GM23338 (cell line): ENCODE measurements at regions not wholly inside any gene's neighbourhood (a gene's known extent, or its start where the extent isn't known, plus 50 kb on each side); places are given as distances from the start of the nearest gene placed in this dataset.

Source experiments
- ATAC-seq: fragments of 200-7000 bp; cut with Tn5 transposase; 3 replicates; pipeline ENCODE4 v1.9.1; 2020
- DNase-seq: peaks from one replicate; pipeline ENCODE4 v3.0.0-alpha.2; 2015; ENCODE audit warnings: low spot score
- H2AFZ ChIP-seq: fragments of 200-600 bp; sonication (generic); 2 replicates; pipeline ENCODE4 v1.8.0; 2016; ENCODE audit warnings: antibody characterized with exemption, mild to moderate bottlenecking, moderate library complexity
- H3F3A ChIP-seq: fragments of 200-600 bp; sonication (generic); replicated peaks from 2 replicates; pipeline ENCODE4 v1.8.0; 2017; ENCODE audit warnings: antibody characterized with exemption, mixed run types, low read depth
- H3K27ac ChIP-seq: fragments of 200-600 bp; sonication (generic); 2 replicates; pipeline ENCODE4 v1.6.1; 2016; ENCODE audit warnings: low read depth
- H3K27me3 ChIP-seq: fragments of 200-600 bp; sonication (generic); 2 replicates; pipeline ENCODE4 v1.8.0; 2016; ENCODE audit warnings: mild to moderate bottlenecking, mixed run types, moderate library complexity; ENCODE audit not compliant: insufficient read depth
- H3K36me3 ChIP-seq: fragments of 200-600 bp; sonication (generic); 2 replicates; pipeline ENCODE4 v1.8.0; 2016; ENCODE audit warnings: mild to moderate bottlenecking; ENCODE audit not compliant: insufficient read depth
- H3K4me1 ChIP-seq: fragments of 200-600 bp; sonication (generic); 2 replicates; pipeline ENCODE4 v1.8.0; 2016; ENCODE audit warnings: mild to moderate bottlenecking, moderate library complexity; ENCODE audit not compliant: insufficient read depth
- H3K4me2 ChIP-seq: fragments of 200-600 bp; sonication (generic); 2 replicates; pipeline ENCODE4 v1.7.1; 2017; ENCODE audit warnings: mixed run types
- H3K4me3 ChIP-seq: fragments of 200-600 bp; sonication (generic); 2 replicates; pipeline ENCODE4 v1.6.1; 2016; ENCODE audit warnings: mixed run types
- H3K79me2 ChIP-seq: fragments of 200-600 bp; sonication (generic); replicated peaks from 2 replicates; pipeline ENCODE4 v1.8.0; 2017; ENCODE audit warnings: mild to moderate bottlenecking; ENCODE audit not compliant: insufficient read depth
- H3K9me2 ChIP-seq: fragments of 200-600 bp; sonication (generic); 2 replicates; pipeline ENCODE4 v1.8.0; 2017; ENCODE audit not compliant: insufficient read depth
- H4K20me1 ChIP-seq: fragments of 200-600 bp; sonication (generic); replicated peaks from 2 replicates; pipeline ENCODE4 v1.8.0; 2017; ENCODE audit warnings: mild to moderate bottlenecking; ENCODE audit not compliant: insufficient read depth
- H3K27ac Mint-ChIP-seq: 2 replicates; pipeline ENCODE4 v1.8.0; 2020; ENCODE audit warnings: inconsistent platforms, mild to moderate bottlenecking, moderate library complexity, mixed read lengths
- H3K27me3 Mint-ChIP-seq: 3 replicates; pipeline ENCODE4 v1.8.0; 2022; ENCODE audit warnings: low read depth, mild to moderate bottlenecking, moderate library complexity, mixed read lengths, inconsistent platforms; ENCODE audit not compliant: insufficient read depth, poor library complexity
- H3K36me3 Mint-ChIP-seq: 3 replicates; pipeline ENCODE4 v1.8.0; 2021; ENCODE audit warnings: low read depth, mild to moderate bottlenecking, inconsistent platforms, moderate library complexity, mixed read lengths
- H3K4me1 Mint-ChIP-seq: 3 replicates; pipeline ENCODE4 v1.8.0; 2020; ENCODE audit warnings: mild to moderate bottlenecking, inconsistent platforms, mixed read lengths
- H3K4me3 Mint-ChIP-seq: 3 replicates; pipeline ENCODE4 v1.8.0; 2021; ENCODE audit warnings: moderate library complexity, mild to moderate bottlenecking, inconsistent platforms, mixed read lengths
- H3K9me3 Mint-ChIP-seq: 3 replicates; pipeline ENCODE4 v1.8.0; 2020; ENCODE audit warnings: moderate library complexity, mild to moderate bottlenecking, inconsistent platforms, mixed read lengths
- CREB1 ChIP-seq: fragments of 250-450 bp; sonication (Bioruptor Pico); IDR thresholded peaks from 2 replicates; pipeline ENCODE4 v1.5.0; 2020; ENCODE audit warnings: low read depth, mild to moderate bottlenecking, moderate library complexity
- EZH2phosphoT487 ChIP-seq: fragments of 200-600 bp; sonication (generic); IDR thresholded peaks from one replicate; pipeline ENCODE4 v1.8.1; 2018; ENCODE audit warnings: antibody characterized with exemption; ENCODE audit not compliant: unreplicated experiment
- NANOG ChIP-seq: IDR thresholded peaks from 2 replicates; pipeline ENCODE4 v1.6.1; 2016; ENCODE audit warnings: antibody characterized with exemption, borderline replicate concordance
- POLR2AphosphoS5 ChIP-seq: IDR thresholded peaks from 2 replicates; pipeline ENCODE4 v1.6.1; 2016; ENCODE audit warnings: antibody characterized with exemption, low read depth
- REST ChIP-seq: IDR thresholded peaks from one replicate; pipeline ENCODE4 v1.6.1; 2018; ENCODE audit warnings: antibody characterized with exemption; ENCODE audit not compliant: unreplicated experiment
- STAT1 ChIP-seq: IDR thresholded peaks from one replicate; pipeline ENCODE4 v1.6.1; 2016; ENCODE audit warnings: antibody characterized with exemption; ENCODE audit not compliant: unreplicated experiment
- ZNF331 ChIP-seq: fragments of 250-450 bp; sonication (Bioruptor Pico); IDR thresholded peaks from 2 replicates; pipeline ENCODE4 v1.5.0; 2020; ENCODE audit warnings: low read depth, mild to moderate bottlenecking, moderate library complexity
- TF ChIP-seq, protein P1 (sequence below), 2 experiments: fragments of 200-600 bp in 1 of 2; sonication (generic) in 1 of 2; conservative IDR thresholded peaks; 2 replicates each; pipeline versions ENCODE4 v1.5.1 to v1.6.1; 2016 to 2017; ENCODE audit warnings: antibody characterized with exemption in 2 of 2, low read depth in 2 of 2, mild to moderate bottlenecking in 2 of 2, moderate library complexity in 1 of 2
- TF ChIP-seq, protein P2 (sequence below): fragments of 250-450 bp; sonication (Bioruptor Pico); IDR thresholded peaks from 2 replicates; pipeline ENCODE4 v1.5.0; 2020; ENCODE audit warnings: mild to moderate bottlenecking, moderate library complexity

- TF ChIP-seq REST: no peak
- TF ChIP-seq STAT1: no peak
- no peak for TF ChIP-seq EZH2phosphoT487
- TF ChIP-seq, protein P1, sequence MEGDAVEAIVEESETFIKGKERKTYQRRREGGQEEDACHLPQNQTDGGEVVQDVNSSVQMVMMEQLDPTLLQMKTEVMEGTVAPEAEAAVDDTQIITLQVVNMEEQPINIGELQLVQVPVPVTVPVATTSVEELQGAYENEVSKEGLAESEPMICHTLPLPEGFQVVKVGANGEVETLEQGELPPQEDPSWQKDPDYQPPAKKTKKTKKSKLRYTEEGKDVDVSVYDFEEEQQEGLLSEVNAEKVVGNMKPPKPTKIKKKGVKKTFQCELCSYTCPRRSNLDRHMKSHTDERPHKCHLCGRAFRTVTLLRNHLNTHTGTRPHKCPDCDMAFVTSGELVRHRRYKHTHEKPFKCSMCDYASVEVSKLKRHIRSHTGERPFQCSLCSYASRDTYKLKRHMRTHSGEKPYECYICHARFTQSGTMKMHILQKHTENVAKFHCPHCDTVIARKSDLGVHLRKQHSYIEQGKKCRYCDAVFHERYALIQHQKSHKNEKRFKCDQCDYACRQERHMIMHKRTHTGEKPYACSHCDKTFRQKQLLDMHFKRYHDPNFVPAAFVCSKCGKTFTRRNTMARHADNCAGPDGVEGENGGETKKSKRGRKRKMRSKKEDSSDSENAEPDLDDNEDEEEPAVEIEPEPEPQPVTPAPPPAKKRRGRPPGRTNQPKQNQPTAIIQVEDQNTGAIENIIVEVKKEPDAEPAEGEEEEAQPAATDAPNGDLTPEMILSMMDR (conservative IDR thresholded peaks at IDR 0.05; ENCODE audit: low read depth in 2 of 2): no peak
- TF ChIP-seq CREB1: no peak
- TF ChIP-seq POLR2AphosphoS5: no peak
- TF ChIP-seq ZNF331 (CRISPR knock-in tag): no peak
Measured at GRCh38 chr10:78783753-78784152, 285.0 kb upstream of the ZMIZ1 start (continued).

DNA sequence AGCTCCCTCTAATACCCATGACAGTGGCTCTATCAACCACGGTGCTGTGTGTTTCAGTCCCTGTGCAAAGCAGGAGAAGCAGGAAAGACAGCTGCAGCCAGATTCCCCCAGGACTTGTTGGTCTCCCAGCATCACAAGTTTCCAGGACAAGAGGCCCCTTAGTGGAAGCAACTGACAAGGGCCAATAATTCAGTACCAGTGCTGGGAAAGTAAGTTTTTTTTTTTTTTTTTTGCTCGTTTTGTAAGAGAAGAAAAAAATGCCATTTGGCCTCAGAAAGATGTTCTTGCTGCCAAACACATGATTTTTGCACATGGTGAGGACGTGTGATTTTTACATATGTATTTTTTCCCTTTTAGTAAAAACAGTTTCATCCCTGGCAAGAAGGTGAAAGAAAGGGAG is 284.2 kb upstream of the ZMIZ1 start:
- H3K27ac ChIP-seq: no peak overlapping the region
- H3K4me2 ChIP-seq: no peak overlapping the region
- TF ChIP-seq, protein P2, sequence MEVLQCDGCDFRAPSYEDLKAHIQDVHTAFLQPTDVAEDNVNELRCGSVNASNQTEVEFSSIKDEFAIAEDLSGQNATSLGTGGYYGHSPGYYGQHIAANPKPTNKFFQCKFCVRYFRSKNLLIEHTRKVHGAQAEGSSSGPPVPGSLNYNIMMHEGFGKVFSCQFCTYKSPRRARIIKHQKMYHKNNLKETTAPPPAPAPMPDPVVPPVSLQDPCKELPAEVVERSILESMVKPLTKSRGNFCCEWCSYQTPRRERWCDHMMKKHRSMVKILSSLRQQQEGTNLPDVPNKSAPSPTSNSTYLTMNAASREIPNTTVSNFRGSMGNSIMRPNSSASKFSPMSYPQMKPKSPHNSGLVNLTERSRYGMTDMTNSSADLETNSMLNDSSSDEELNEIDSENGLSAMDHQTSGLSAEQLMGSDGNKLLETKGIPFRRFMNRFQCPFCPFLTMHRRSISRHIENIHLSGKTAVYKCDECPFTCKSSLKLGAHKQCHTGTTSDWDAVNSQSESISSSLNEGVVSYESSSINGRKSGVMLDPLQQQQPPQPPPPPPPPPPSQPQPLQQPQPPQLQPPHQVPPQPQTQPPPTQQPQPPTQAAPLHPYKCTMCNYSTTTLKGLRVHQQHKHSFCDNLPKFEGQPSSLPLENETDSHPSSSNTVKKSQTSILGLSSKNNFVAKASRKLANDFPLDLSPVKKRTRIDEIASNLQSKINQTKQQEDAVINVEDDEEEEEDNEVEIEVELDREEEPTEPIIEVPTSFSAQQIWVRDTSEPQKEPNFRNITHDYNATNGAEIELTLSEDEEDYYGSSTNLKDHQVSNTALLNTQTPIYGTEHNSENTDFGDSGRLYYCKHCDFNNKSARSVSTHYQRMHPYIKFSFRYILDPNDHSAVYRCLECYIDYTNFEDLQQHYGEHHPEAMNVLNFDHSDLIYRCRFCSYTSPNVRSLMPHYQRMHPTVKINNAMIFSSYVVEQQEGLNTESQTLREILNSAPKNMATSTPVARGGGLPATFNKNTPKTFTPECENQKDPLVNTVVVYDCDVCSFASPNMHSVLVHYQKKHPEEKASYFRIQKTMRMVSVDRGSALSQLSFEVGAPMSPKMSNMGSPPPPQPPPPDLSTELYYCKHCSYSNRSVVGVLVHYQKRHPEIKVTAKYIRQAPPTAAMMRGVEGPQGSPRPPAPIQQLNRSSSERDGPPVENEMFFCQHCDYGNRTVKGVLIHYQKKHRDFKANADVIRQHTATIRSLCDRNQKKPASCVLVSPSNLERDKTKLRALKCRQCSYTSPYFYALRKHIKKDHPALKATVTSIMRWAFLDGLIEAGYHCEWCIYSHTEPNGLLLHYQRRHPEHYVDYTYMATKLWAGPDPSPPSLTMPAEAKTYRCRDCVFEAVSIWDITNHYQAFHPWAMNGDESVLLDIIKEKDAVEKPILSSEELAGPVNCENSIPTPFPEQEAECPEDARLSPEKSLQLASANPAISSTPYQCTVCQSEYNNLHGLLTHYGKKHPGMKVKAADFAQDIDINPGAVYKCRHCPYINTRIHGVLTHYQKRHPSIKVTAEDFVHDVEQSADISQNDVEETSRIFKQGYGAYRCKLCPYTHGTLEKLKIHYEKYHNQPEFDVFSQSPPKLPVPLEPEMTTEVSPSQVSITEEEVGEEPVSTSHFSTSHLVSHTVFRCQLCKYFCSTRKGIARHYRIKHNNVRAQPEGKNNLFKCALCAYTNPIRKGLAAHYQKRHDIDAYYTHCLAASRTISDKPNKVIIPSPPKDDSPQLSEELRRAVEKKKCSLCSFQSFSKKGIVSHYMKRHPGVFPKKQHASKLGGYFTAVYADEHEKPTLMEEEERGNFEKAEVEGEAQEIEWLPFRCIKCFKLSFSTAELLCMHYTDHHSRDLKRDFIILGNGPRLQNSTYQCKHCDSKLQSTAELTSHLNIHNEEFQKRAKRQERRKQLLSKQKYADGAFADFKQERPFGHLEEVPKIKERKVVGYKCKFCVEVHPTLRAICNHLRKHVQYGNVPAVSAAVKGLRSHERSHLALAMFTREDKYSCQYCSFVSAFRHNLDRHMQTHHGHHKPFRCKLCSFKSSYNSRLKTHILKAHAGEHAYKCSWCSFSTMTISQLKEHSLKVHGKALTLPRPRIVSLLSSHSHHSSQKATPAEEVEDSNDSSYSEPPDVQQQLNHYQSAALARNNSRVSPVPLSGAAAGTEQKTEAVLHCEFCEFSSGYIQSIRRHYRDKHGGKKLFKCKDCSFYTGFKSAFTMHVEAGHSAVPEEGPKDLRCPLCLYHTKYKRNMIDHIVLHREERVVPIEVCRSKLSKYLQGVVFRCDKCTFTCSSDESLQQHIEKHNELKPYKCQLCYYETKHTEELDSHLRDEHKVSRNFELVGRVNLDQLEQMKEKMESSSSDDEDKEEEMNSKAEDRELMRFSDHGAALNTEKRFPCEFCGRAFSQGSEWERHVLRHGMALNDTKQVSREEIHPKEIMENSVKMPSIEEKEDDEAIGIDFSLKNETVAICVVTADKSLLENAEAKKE: no peak
- TF ChIP-seq ZNF331 (CRISPR knock-in tag) (no peak), STAT1 (no peak), NANOG (no peak), REST (no peak), CREB1 (no peak)
- H3K79me2 ChIP-seq: no peaks in the 10 kb centered on the region
- H3K27me3 Mint-ChIP-seq: peaks cover 2% of the 10 kb centered on the region
- H3K4me3 Mint-ChIP-seq: no peak overlapping the region
- 0 out of 3 replicates have a peak, but pooled peaks cover 4% of the 10 kb centered on the region for H3K36me3 Mint-ChIP-seq
- H4K20me1 ChIP-seq: no peaks in the 10 kb centered on the region
- H3K36me3 ChIP-seq: no peaks in the 10 kb centered on the region
- H3K9me3 Mint-ChIP-seq: no peaks in the 10 kb centered on the region; the same call in 2 of the 3 replicates
- H3K4me1 Mint-ChIP-seq: no peaks in the 10 kb centered on the region
- no peaks in the 10 kb centered on the region for H3K27me3 ChIP-seq
- ATAC-seq (no peak), DNase-seq (no peak)
- H3K4me3 ChIP-seq: no peak overlapping the region
- H2AFZ ChIP-seq: no peak overlapping the region
- no peaks in the 10 kb centered on the region for H3K4me1 ChIP-seq
- no peaks in the 10 kb centered on the region for H3K9me2 ChIP-seq
- no peaks in the 10 kb centered on the region for H3F3A ChIP-seq
- no peak overlapping the region for H3K27ac Mint-ChIP-seq
